Endothelial cell of umbilical vein (primary cell): ENCODE measurements at regions not wholly inside any gene's neighbourhood (a gene's known extent, or its start where the extent isn't known, plus 50 kb on each side); places are given as distances from the start of the nearest gene placed in this dataset.

Source experiments
- BruUV-seq: library from RNA; stranded (reverse); fragments of 400-500 nt; replicated peaks from 2 replicates; lab custom pipeline; 2021; lab: Mats Ljungman, UMichigan
- CTCF ChIA-PET: fragments of 300-600, 350-600 bp; sonication (Branson Sonifier 250); formaldehyde crosslinking; loops from one replicate; lab custom pipeline; 2021; ENCODE audit warnings: antibody characterized with exemption, inconsistent platforms; lab: Charles Lee
- POLR2A ChIA-PET: fragments of 300-600, 350-600 bp; sonication (Branson Sonifier 250); formaldehyde crosslinking; loops from one replicate; lab custom pipeline; 2021; ENCODE audit warnings: antibody characterized with exemption, inconsistent platforms; lab: Charles Lee
- DNase-seq: peaks from one replicate; pipeline ENCODE4 v3.0.0-alpha.2; 2011; ENCODE audit warnings: low read depth, low spot score
- FAIRE-seq: peaks from 2 replicates; lab custom pipeline; 2011; peaks lifted over from hg19 to GRCh38; lab: Jason Lieb, UNC
- H2AFZ ChIP-seq: 2 replicates; pipeline ENCODE4 v1.6.0; 2012; ENCODE audit warnings: low read depth, low read length, control low read depth, inconsistent platforms
- H3K27ac ChIP-seq: 2 replicates; pipeline ENCODE4 v1.5.1; 2011; ENCODE audit warnings: low read depth, mild to moderate bottlenecking, control low read depth, low read length, moderate library complexity; ENCODE audit not compliant: insufficient read depth
- H3K27me3 ChIP-seq, 2 experiments: 2 replicates each; pipeline versions ENCODE4 v1.6.0 to v1.6.1; 2011; ENCODE audit warnings: low read length in 2 of 2, mixed read lengths in 1 of 2; ENCODE audit not compliant: control insufficient read depth in 2 of 2, insufficient read depth in 2 of 2
- H3K36me3 ChIP-seq, 2 experiments: 2 replicates in 1 of 2; 3 replicates in 1 of 2; pipeline ENCODE4 v1.5.1; 2011; ENCODE audit warnings: low read length in 2 of 2, mild to moderate bottlenecking in 1 of 2, moderate library complexity in 1 of 2; ENCODE audit not compliant: control insufficient read depth in 2 of 2, insufficient read depth in 2 of 2; ENCODE audit errors: extremely low read depth in 1 of 2
- H3K4me1 ChIP-seq: 3 replicates; pipeline ENCODE4 v1.5.1; 2011; ENCODE audit warnings: mild to moderate bottlenecking, low read length; ENCODE audit not compliant: control insufficient read depth, insufficient read depth; ENCODE audit errors: extremely low read depth
- H3K4me2 ChIP-seq: 2 replicates; pipeline ENCODE4 v1.6.1; 2011; ENCODE audit warnings: low read length, control low read depth, mixed read lengths; ENCODE audit not compliant: insufficient read depth
- H3K4me3 ChIP-seq, 3 experiments: fragments of 200-600 bp in 1 of 3; sonication (generic), shearing (Covaris generic) in 1 of 3; replicated peaks in 1 of 3; 2 replicates each; pipeline ENCODE4 v1.5.1; 2011 to 2016; ENCODE audit warnings: control low read depth in 3 of 3, low read length in 3 of 3, mild to moderate bottlenecking in 2 of 3, inconsistent platforms in 1 of 3, low read depth in 1 of 3, moderate library complexity in 1 of 3; ENCODE audit not compliant: insufficient read depth in 1 of 3
- H3K79me2 ChIP-seq: 2 replicates; pipeline ENCODE4 v1.6.0; 2012; ENCODE audit warnings: low read length, inconsistent platforms; ENCODE audit not compliant: control insufficient read depth, insufficient read depth
- H3K9ac ChIP-seq: replicated peaks from 2 replicates; pipeline ENCODE3; 2011; ENCODE audit warnings: low read length, control low read depth; ENCODE audit not compliant: insufficient read depth; ENCODE audit errors: extremely low read depth
- H3K9me1 ChIP-seq: replicated peaks from 3 replicates; pipeline ENCODE4 v1.6.0; 2011; ENCODE audit warnings: mild to moderate bottlenecking, low read length; ENCODE audit not compliant: control insufficient read depth, insufficient read depth; ENCODE audit errors: extremely low read depth
- H3K9me3 ChIP-seq: replicated peaks from 2 replicates; pipeline ENCODE4 v1.5.1; 2012; ENCODE audit warnings: low read length, inconsistent platforms; ENCODE audit not compliant: control insufficient read depth, insufficient read depth
- H4K20me1 ChIP-seq: replicated peaks from 2 replicates; pipeline ENCODE3; 2011; ENCODE audit warnings: mild to moderate bottlenecking, low read length; ENCODE audit not compliant: control insufficient read depth, insufficient read depth; ENCODE audit errors: extremely low read depth
- CTCF ChIP-seq, 2 donors: IDR thresholded peaks; 1 replicate in 1 of 2; 2 replicates in 1 of 2; pipeline ENCODE4 v1.5.1; 2011; ENCODE audit warnings: low read length in 2 of 2, mild to moderate bottlenecking in 2 of 2, moderate library complexity in 2 of 2, control low read depth in 1 of 2, inconsistent platforms in 1 of 2, low read depth in 1 of 2; ENCODE audit not compliant: insufficient read depth in 1 of 2; ENCODE audit errors: extremely low read depth in 1 of 2
- EZH2 ChIP-seq: IDR thresholded peaks from 2 replicates; pipeline ENCODE4 v1.6.1; 2012; ENCODE audit warnings: borderline replicate concordance, low read depth, mild to moderate bottlenecking, moderate library complexity, low read length, inconsistent platforms; ENCODE audit not compliant: severe bottlenecking
- FOS ChIP-seq: IDR thresholded peaks from 2 replicates; pipeline ENCODE4 v1.6.1; 2011; ENCODE audit warnings: mild to moderate bottlenecking, low read length, moderate library complexity, borderline replicate concordance; ENCODE audit not compliant: insufficient read depth
- GATA2 ChIP-seq: IDR thresholded peaks from 2 replicates; pipeline ENCODE4 v1.7.0; 2011; ENCODE audit warnings: low read depth, mild to moderate bottlenecking, moderate library complexity, mixed read lengths, low read length; ENCODE audit not compliant: insufficient read length, insufficient read depth
- JUN ChIP-seq: IDR thresholded peaks from 2 replicates; pipeline ENCODE4 v1.6.1; 2011; ENCODE audit warnings: borderline replicate concordance, low read depth; ENCODE audit not compliant: insufficient read length, insufficient read depth
- MYC ChIP-seq: IDR thresholded peaks from one replicate; pipeline ENCODE4 v1.6.1; 2011; ENCODE audit warnings: mild to moderate bottlenecking, low read depth, low read length
- POLR2A ChIP-seq: IDR thresholded peaks from 2 replicates; pipeline ENCODE4 v1.6.1; 2012; ENCODE audit warnings: low read depth, mild to moderate bottlenecking, control low read depth, low read length
- POLR2AphosphoS5 ChIP-seq: IDR thresholded peaks from 2 replicates; pipeline ENCODE4 v1.6.1; 2012; ENCODE audit warnings: low read depth, mild to moderate bottlenecking, control low read depth, low read length, moderate library complexity; ENCODE audit not compliant: insufficient read depth
- dilution Hi-C: fragments of 300-500 bp; cut with MboI; formaldehyde crosslinking; loops from one replicate; pipeline ENCODE4 v1.15.0; 2019; ENCODE audit warnings: low sequenced_read_pairs; ENCODE audit not compliant: extremely low pct_ligation_motif_present
- intact Hi-C: fragments of 100-400 bp; cut with micrococcal nuclease; formaldehyde crosslinking; loops from one replicate; pipeline ENCODE4 v1.10.0; 2022
- TF ChIP-seq, protein P1 (sequence below): IDR thresholded peaks from 2 replicates; pipeline ENCODE4 v1.6.1; 2011; ENCODE audit not compliant: insufficient read depth, insufficient read length

GRCh38 chr5:3429962-3430361 is 165.7 kb upstream of the IRX1 start:
- Histone ChIP-seq H3K4me1 (no peaks in the 10 kb centered on the region), H3K27me3 (no peaks in the 10 kb centered on the region), H4K20me1 (no peaks in the 10 kb centered on the region), H3K36me3 (no peaks in the 10 kb centered on the region), H3K9me1 (no peaks in the 10 kb centered on the region), H3K4me2 (no peak overlapping the region), H3K4me3 (no peak overlapping the region), H3K9ac (no peak overlapping the region), H3K9me3 (peaks cover 6% of the 10 kb centered on the region), H2AFZ (no peak overlapping the region), H3K79me2 (no peaks in the 10 kb centered on the region), H3K27ac (no peak overlapping the region)
- TF ChIP-seq POLR2AphosphoS5 (no peak), POLR2A (no peak), FOS (no peak), EZH2 (no peak), JUN (no peak), MYC (no peak), GATA2 (no peak), CTCF (IDR thresholded peaks at IDR 0.05; ENCODE audit: extremely low read depth in 1 of 2, insufficient read depth in 1 of 2, low read depth in 1 of 2, low read length in 2 of 2) (no peak)
- TF ChIP-seq, protein P1, sequence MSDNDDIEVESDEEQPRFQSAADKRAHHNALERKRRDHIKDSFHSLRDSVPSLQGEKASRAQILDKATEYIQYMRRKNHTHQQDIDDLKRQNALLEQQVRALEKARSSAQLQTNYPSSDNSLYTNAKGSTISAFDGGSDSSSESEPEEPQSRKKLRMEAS: no peak
- DNase-seq (no peak), FAIRE-seq (no peak)
- CTCF ChIA-PET: no interaction called here
- intact Hi-C loops: no loop called here
- POLR2A ChIA-PET: no interaction called here
- dilution Hi-C loops: no loop called here
- no TSS peak for BruUV-seq
